Calu3 (cell line): ENCODE measurements at regions not wholly inside any gene's neighbourhood (a gene's known extent, or its start where the extent isn't known, plus 50 kb on each side); places are given as distances from the start of the nearest gene placed in this dataset.

ENCODE experiments used
- BruUV-seq: library from RNA; stranded (reverse); fragments of 400-500 nt; replicated peaks from 2 replicates; lab custom pipeline; 2021; lab: Mats Ljungman, UMichigan
- CTCF ChIA-PET: fragments of 300-600 bp; sonication (Branson Sonifier 250); formaldehyde crosslinking; loops from one replicate; lab custom pipeline; 2022; ENCODE audit warnings: antibody characterized with exemption; lab: Charles Lee
- DNase-seq: peaks from one replicate; pipeline ENCODE4 v3.0.0; 2022
- H3K27ac Mint-ChIP-seq: one replicate; pipeline ENCODE4 v1.8.0; 2022; ENCODE audit warnings: mixed read lengths; ENCODE audit not compliant: unreplicated experiment
- H3K27me3 Mint-ChIP-seq: one replicate; pipeline ENCODE4 v1.8.0; 2022; ENCODE audit warnings: mixed read lengths; ENCODE audit not compliant: unreplicated experiment
- H3K36me3 Mint-ChIP-seq: one replicate; pipeline ENCODE4 v1.8.0; 2022; ENCODE audit warnings: mild to moderate bottlenecking, moderate library complexity, mixed read lengths; ENCODE audit not compliant: insufficient read depth, unreplicated experiment
- H3K4me1 Mint-ChIP-seq: one replicate; pipeline ENCODE4 v1.8.0; 2022; ENCODE audit warnings: mild to moderate bottlenecking, low read depth, mixed read lengths; ENCODE audit not compliant: unreplicated experiment
- H3K4me3 Mint-ChIP-seq: one replicate; pipeline ENCODE4 v1.8.0; 2022; ENCODE audit warnings: mild to moderate bottlenecking, low read depth, moderate library complexity, mixed read lengths; ENCODE audit not compliant: unreplicated experiment
- H3K9me3 Mint-ChIP-seq: one replicate; pipeline ENCODE4 v1.8.0; 2022; ENCODE audit warnings: low read depth, mixed read lengths; ENCODE audit not compliant: unreplicated experiment
- intact Hi-C: fragments of 100-400 bp; cut with micrococcal nuclease; formaldehyde crosslinking; loops from one replicate; pipeline ENCODE4 v1.10.0; 2022; ENCODE audit not compliant: unreplicated experiment
- TF ChIP-seq, protein P1 (sequence below): fragments of 200-600 bp; IDR thresholded peaks from one replicate; pipeline ENCODE4 v1.8.0; 2022; ENCODE audit warnings: antibody characterized with exemption; ENCODE audit not compliant: unreplicated experiment

DNA sequence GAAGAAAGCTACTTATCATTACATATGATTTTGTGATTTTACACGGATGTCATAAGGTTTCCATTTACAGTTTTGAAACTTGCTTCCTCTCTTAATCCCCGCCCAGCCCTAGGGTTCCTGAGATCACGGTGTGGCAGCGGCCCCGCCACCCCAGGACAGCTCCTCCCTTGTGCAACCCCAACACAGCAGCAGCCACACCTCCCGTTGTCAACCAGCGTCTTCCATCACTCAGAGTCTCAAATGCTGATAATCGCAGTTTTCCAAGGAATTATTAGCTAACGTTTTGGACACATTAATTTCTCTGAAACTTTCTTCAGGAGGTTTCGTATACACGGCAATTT is 204.8 kb downstream of the THBS2 start:
- Mint-ChIP-seq H3K36me3 (no peaks in the 10 kb centered on the region), H3K4me3 (no peak overlapping the region), H3K27ac (no peak overlapping the region), H3K27me3 (no peaks in the 10 kb centered on the region), H3K4me1 (peaks cover 8% of the 10 kb centered on the region), H3K9me3 (no peaks in the 10 kb centered on the region)
- TF ChIP-seq, protein P1, sequence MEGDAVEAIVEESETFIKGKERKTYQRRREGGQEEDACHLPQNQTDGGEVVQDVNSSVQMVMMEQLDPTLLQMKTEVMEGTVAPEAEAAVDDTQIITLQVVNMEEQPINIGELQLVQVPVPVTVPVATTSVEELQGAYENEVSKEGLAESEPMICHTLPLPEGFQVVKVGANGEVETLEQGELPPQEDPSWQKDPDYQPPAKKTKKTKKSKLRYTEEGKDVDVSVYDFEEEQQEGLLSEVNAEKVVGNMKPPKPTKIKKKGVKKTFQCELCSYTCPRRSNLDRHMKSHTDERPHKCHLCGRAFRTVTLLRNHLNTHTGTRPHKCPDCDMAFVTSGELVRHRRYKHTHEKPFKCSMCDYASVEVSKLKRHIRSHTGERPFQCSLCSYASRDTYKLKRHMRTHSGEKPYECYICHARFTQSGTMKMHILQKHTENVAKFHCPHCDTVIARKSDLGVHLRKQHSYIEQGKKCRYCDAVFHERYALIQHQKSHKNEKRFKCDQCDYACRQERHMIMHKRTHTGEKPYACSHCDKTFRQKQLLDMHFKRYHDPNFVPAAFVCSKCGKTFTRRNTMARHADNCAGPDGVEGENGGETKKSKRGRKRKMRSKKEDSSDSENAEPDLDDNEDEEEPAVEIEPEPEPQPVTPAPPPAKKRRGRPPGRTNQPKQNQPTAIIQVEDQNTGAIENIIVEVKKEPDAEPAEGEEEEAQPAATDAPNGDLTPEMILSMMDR = no peak
- no TSS peak for BruUV-seq
- CTCF ChIA-PET = no interaction called here
- no peak for DNase-seq
- intact Hi-C loops = no loop called here

DNA sequence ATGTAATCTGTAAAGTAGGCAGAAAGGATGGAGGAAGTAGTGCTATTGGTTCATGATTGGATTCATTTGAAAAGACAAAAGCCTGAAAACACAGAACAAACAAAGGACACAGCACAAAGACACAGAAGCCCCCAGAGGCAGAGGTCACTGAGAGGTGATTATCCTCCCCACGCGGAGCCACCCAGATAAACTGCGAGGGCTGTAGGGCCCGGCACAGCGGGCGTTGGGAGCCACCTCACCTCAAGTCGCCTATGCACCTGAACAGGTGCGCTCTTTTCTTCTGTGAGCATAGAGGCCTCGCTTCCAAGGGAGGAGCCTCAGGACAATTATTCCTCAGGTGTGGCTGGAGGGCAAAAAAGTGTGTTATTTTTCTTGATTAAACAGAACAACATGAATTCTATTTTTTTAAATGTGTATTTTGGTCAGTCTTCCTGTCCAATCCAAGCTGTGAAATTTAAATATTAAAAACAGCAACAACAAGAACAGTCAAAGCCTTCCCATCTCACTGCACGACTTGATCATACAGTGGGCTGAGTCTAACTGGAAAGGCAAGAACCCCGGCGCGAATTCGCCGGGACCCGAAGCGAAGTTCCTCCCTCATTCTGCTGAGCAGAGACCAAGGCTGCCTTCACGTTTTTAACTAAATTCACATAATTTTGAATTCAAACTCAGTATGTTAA is 205.3 kb downstream of the THBS2 start:
- Mint-ChIP-seq H3K27me3 (no peaks in the 10 kb centered on the region), H3K4me3 (no peak overlapping the region), H3K36me3 (no peaks in the 10 kb centered on the region), H3K27ac (no peak overlapping the region), H3K9me3 (no peaks in the 10 kb centered on the region), H3K4me1 (peaks cover 8% of the 10 kb centered on the region)
- no peak for DNase-seq
- TF ChIP-seq, protein P1 = no peak
- no TSS peak for BruUV-seq
- intact Hi-C loops = no loop called here
- CTCF ChIA-PET = no interaction called here

- no peaks in the 10 kb centered on the region for H3K36me3 Mint-ChIP-seq
Measured at GRCh38 chr6:169047345-169047744, 206.3 kb downstream of the THBS2 start.

GRCh38 chr6:169046483-169047192 is 207.0 kb downstream of the THBS2 start:
- BruUV-seq = no TSS peak
- CTCF ChIA-PET = no interaction called here
- H3K9me3 Mint-ChIP-seq = no peaks in the 10 kb centered on the region
- H3K36me3 Mint-ChIP-seq = no peaks in the 10 kb centered on the region
- intact Hi-C loops = no loop called here
- no peak overlapping the region for H3K27ac Mint-ChIP-seq
- H3K4me3 Mint-ChIP-seq = no peak overlapping the region
- peaks cover 8% of the 10 kb centered on the region for H3K4me1 Mint-ChIP-seq
- DNase-seq = no peak
- TF ChIP-seq, protein P1 = no peak
- H3K27me3 Mint-ChIP-seq = no peaks in the 10 kb centered on the region

More at GRCh38 chr6:169047345-169047744, 206.3 kb downstream of the THBS2 start:
- no peak for DNase-seq
- intact Hi-C loops = no loop called here
- TF ChIP-seq, protein P1 = no peak
- Mint-ChIP-seq H3K4me1 (peaks cover 8% of the 10 kb centered on the region), H3K9me3 (no peaks in the 10 kb centered on the region), H3K4me3 (no peak overlapping the region), H3K27me3 (no peaks in the 10 kb centered on the region), H3K27ac (no peak overlapping the region)
- CTCF ChIA-PET = no interaction called here
- no TSS peak for BruUV-seq
